Liver (tissue), 8 donors: ENCODE measurements at regions not wholly inside any gene's neighbourhood (a gene's known extent, or its start where the extent isn't known, plus 50 kb on each side); places are given as distances from the start of the nearest gene placed in this dataset.
A peak's percentile ranks its signal among the peaks of the same experiment; 100 is the strongest.
"Not testable (repeated sequence)": the region's sequence is repeated elsewhere in the genome, so short reads cannot be mapped to it uniquely, and the experiment has no call there.

ENCODE experiments used
- DNase-seq: peaks from one replicate; pipeline ENCODE4 v3.0.0-alpha.2; 2017; ENCODE audit warnings: low spot score
- H3K27ac ChIP-seq, 2 donors: one replicate each; pipeline ENCODE4 v1.7.0; 2013; ENCODE audit warnings: inconsistent platforms in 2 of 2, low read length in 2 of 2, control low read depth in 1 of 2, low read depth in 1 of 2, mild to moderate bottlenecking in 1 of 2
- H3K27me3 ChIP-seq, 4 donors: one replicate each; pipeline versions ENCODE4 v1.6.1 to v1.7.0; 2013; ENCODE audit warnings: low read length in 3 of 4, inconsistent platforms in 1 of 4, mild to moderate bottlenecking in 1 of 4, moderate library complexity in 1 of 4; ENCODE audit not compliant: control insufficient read depth in 4 of 4, insufficient read depth in 4 of 4
- H3K36me3 ChIP-seq, 4 donors: one replicate each; pipeline versions ENCODE4 v1.6.1 to v1.7.0; 2013; ENCODE audit warnings: low read length in 3 of 4, mild to moderate bottlenecking in 3 of 4, low read depth in 1 of 4, moderate library complexity in 1 of 4; ENCODE audit not compliant: control insufficient read depth in 4 of 4, insufficient read depth in 3 of 4
- H3K4me1 ChIP-seq, 4 donors: one replicate each; pipeline versions ENCODE4 v1.6.1 to v1.7.0; 2013; ENCODE audit warnings: low read length in 3 of 4, mild to moderate bottlenecking in 3 of 4, moderate library complexity in 1 of 4; ENCODE audit not compliant: control insufficient read depth in 4 of 4, insufficient read depth in 4 of 4
- H3K4me3 ChIP-seq, 3 donors: one replicate each; pipeline versions ENCODE4 v1.6.1 to v1.7.0; 2013; ENCODE audit warnings: low read length in 3 of 3, control low read depth in 1 of 3, low read depth in 1 of 3, mild to moderate bottlenecking in 1 of 3
- H3K9ac ChIP-seq, 2 donors: one replicate each; pipeline ENCODE4 v1.7.0; 2013; ENCODE audit warnings: low read length in 2 of 2, mild to moderate bottlenecking in 2 of 2, moderate library complexity in 2 of 2, control low read depth in 1 of 2, low read depth in 1 of 2
- H3K9me3 ChIP-seq, 4 donors: one replicate each; pipeline versions ENCODE4 v1.6.1 to v1.7.0; 2013; ENCODE audit warnings: low read length in 3 of 4; ENCODE audit not compliant: control insufficient read depth in 4 of 4
- EGR1 ChIP-seq, 2 donors: IDR thresholded peaks; 2 replicates each; pipeline ENCODE4 v1.6.1; 2016 to 2018; ENCODE audit warnings: antibody characterized with exemption in 2 of 2, low read depth in 2 of 2
- FOXA1 ChIP-seq: IDR thresholded peaks from 2 replicates; pipeline ENCODE4 v1.6.1; 2016; ENCODE audit warnings: antibody characterized with exemption
- FOXA2 ChIP-seq: IDR thresholded peaks from 2 replicates; pipeline ENCODE4 v1.6.1; 2016; ENCODE audit warnings: antibody characterized with exemption
- HNF4A ChIP-seq, 2 donors: conservative IDR thresholded peaks; 2 replicates each; pipeline ENCODE4 v1.6.1; 2016; ENCODE audit warnings: antibody characterized with exemption in 2 of 2, mild to moderate bottlenecking in 2 of 2
- HNF4G ChIP-seq: IDR thresholded peaks from 2 replicates; pipeline ENCODE4 v1.6.1; 2016; ENCODE audit warnings: antibody characterized with exemption
- JUND ChIP-seq, 2 donors: IDR thresholded peaks; 2 replicates each; pipeline ENCODE4 v1.6.1; 2016; ENCODE audit warnings: antibody characterized with exemption in 2 of 2
- RAD21 ChIP-seq, 2 donors: IDR thresholded peaks; 2 replicates each; pipeline ENCODE4 v1.6.1; 2016; ENCODE audit warnings: antibody characterized with exemption in 2 of 2, mild to moderate bottlenecking in 2 of 2
- RXRA ChIP-seq, 2 donors: IDR thresholded peaks; 2 replicates each; pipeline ENCODE4 v1.6.1; 2017 to 2018; ENCODE audit warnings: antibody characterized with exemption in 2 of 2, mild to moderate bottlenecking in 1 of 2
- SP1 ChIP-seq: IDR thresholded peaks from 2 replicates; pipeline ENCODE4 v1.6.1; 2018; ENCODE audit warnings: antibody characterized with exemption, mild to moderate bottlenecking
- YY1 ChIP-seq: IDR thresholded peaks from 2 replicates; pipeline ENCODE4 v1.6.1; 2016; ENCODE audit warnings: antibody characterized with exemption, mild to moderate bottlenecking
- whole genome bisulfite sequencing: extraction: QIAGEN DNeasy Blood & Tissue Kit; methylation state at CpG from one replicate; pipeline ENCODE4 v1.1.7; 2013; 5-methylcytosine and 5-hydroxymethylcytosine counted together
- TF ChIP-seq, protein P1 (sequence below): IDR thresholded peaks from 2 replicates; pipeline ENCODE4 v1.6.1; 2016; ENCODE audit warnings: antibody characterized with exemption
- TF ChIP-seq, protein P2 (sequence below): IDR thresholded peaks from 2 replicates; pipeline ENCODE4 v1.6.1; 2016; ENCODE audit warnings: antibody characterized with exemption, mild to moderate bottlenecking
- TF ChIP-seq, protein P3 (sequence below): IDR thresholded peaks from 2 replicates; pipeline ENCODE4 v1.6.1; 2016; ENCODE audit warnings: antibody characterized with exemption
- TF ChIP-seq, protein P4 (sequence below): fragments of 150-350 bp; IDR thresholded peaks from 2 replicates; pipeline ENCODE4 v1.5.1; 2017; ENCODE audit warnings: improper control_type of control experiment, low read depth, low read length; ENCODE audit not compliant: missing input control
- TF ChIP-seq, protein P5 (sequence below): IDR thresholded peaks from 2 replicates; pipeline ENCODE4 v1.6.1; 2016; ENCODE audit warnings: antibody characterized with exemption
- donor health status: healthy.
- donor health status: healthy.
- donor health status: healthy.
- donor health status: healthy.
- donor health status: healthy.

DNA sequence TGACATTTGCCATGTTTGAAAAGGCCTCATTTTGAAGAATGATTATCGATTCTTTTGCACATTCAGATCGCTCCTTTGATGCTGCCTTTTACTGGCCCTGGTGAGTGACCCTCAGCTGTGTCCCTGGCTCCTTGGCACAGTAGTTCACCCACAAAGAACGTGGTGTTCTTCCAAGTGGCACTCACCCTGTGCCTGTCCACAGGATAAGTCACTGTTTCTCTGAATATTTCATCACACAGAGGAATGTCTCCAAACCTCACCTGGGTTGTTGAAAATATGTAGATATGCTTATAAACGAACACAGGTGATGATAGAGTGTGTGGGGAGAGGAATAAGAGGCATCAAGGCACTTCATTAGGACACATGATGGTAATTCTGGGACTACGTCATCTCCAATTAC lies 810.7 kb downstream of the CCSER2 start:
- WGBS, result 73% methylated on average over 5 of the region's 5 CpGs
- Histone ChIP-seq H3K36me3 (no peaks in the 10 kb centered on the region), H3K4me3 (no peak overlapping the region), H3K27me3 (no peaks in the 10 kb centered on the region), H3K9me3 (no peaks in the 10 kb centered on the region), H3K27ac (no peak overlapping the region), H3K9ac (no peak overlapping the region), H3K4me1 (no peaks in the 10 kb centered on the region)
- DNase-seq, result no peak
- TF ChIP-seq FOXA1 (no peak), JUND (IDR thresholded peaks at IDR 0.05) (no peak), SP1 (no peak)
- TF ChIP-seq, protein P1, sequence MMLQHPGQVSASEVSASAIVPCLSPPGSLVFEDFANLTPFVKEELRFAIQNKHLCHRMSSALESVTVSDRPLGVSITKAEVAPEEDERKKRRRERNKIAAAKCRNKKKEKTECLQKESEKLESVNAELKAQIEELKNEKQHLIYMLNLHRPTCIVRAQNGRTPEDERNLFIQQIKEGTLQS, result no peak
- TF ChIP-seq, protein P2, sequence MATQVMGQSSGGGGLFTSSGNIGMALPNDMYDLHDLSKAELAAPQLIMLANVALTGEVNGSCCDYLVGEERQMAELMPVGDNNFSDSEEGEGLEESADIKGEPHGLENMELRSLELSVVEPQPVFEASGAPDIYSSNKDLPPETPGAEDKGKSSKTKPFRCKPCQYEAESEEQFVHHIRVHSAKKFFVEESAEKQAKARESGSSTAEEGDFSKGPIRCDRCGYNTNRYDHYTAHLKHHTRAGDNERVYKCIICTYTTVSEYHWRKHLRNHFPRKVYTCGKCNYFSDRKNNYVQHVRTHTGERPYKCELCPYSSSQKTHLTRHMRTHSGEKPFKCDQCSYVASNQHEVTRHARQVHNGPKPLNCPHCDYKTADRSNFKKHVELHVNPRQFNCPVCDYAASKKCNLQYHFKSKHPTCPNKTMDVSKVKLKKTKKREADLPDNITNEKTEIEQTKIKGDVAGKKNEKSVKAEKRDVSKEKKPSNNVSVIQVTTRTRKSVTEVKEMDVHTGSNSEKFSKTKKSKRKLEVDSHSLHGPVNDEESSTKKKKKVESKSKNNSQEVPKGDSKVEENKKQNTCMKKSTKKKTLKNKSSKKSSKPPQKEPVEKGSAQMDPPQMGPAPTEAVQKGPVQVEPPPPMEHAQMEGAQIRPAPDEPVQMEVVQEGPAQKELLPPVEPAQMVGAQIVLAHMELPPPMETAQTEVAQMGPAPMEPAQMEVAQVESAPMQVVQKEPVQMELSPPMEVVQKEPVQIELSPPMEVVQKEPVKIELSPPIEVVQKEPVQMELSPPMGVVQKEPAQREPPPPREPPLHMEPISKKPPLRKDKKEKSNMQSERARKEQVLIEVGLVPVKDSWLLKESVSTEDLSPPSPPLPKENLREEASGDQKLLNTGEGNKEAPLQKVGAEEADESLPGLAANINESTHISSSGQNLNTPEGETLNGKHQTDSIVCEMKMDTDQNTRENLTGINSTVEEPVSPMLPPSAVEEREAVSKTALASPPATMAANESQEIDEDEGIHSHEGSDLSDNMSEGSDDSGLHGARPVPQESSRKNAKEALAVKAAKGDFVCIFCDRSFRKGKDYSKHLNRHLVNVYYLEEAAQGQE, result no peak

- not testable (repeated sequence) for DNase-seq, H3K4me1 ChIP-seq
These were observed 813.1 kb downstream of the CCSER2 start for GRCh38 chr10:85141520-85141919.

GRCh38 chr10:85145966-85146365 lies 817.6 kb downstream of the CCSER2 start:
- Histone ChIP-seq H3K27me3 (no peaks in the 10 kb centered on the region), H3K9ac (no peak overlapping the region), H3K36me3 (no peaks in the 10 kb centered on the region), H3K4me1 (peaks cover 0 to 3% (median 0%) of the 10 kb centered on the region in 4 donors), H3K27ac (peak overlapping the region in 1 of 2 donors; percentile 69), H3K9me3 (no peaks in the 10 kb centered on the region), H3K4me3 (no peak overlapping the region)
- TF ChIP-seq FOXA1 (no peak), JUND (IDR thresholded peaks at IDR 0.05) (peak; percentile 76 to 83), RXRA (IDR thresholded peaks at IDR 0.05) (peak; percentile 95 to 96), HNF4G (peak; percentile 77), FOXA2 (peak; percentile 52), SP1 (peak; percentile 90), YY1 (peak; percentile 71), HNF4A (conservative IDR thresholded peaks at IDR 0.05) (peak; percentile 85 to 92), EGR1 (IDR thresholded peaks at IDR 0.05; ENCODE audit: low read depth in 2 of 2) (no peak), RAD21 (IDR thresholded peaks at IDR 0.05) (peak; percentile 60 to 63)
- TF ChIP-seq, protein P3, sequence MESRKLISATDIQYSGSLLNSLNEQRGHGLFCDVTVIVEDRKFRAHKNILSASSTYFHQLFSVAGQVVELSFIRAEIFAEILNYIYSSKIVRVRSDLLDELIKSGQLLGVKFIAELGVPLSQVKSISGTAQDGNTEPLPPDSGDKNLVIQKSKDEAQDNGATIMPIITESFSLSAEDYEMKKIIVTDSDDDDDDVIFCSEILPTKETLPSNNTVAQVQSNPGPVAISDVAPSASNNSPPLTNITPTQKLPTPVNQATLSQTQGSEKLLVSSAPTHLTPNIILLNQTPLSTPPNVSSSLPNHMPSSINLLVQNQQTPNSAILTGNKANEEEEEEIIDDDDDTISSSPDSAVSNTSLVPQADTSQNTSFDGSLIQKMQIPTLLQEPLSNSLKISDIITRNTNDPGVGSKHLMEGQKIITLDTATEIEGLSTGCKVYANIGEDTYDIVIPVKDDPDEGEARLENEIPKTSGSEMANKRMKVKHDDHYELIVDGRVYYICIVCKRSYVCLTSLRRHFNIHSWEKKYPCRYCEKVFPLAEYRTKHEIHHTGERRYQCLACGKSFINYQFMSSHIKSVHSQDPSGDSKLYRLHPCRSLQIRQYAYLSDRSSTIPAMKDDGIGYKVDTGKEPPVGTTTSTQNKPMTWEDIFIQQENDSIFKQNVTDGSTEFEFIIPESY, result no peak
- TF ChIP-seq, protein P4, sequence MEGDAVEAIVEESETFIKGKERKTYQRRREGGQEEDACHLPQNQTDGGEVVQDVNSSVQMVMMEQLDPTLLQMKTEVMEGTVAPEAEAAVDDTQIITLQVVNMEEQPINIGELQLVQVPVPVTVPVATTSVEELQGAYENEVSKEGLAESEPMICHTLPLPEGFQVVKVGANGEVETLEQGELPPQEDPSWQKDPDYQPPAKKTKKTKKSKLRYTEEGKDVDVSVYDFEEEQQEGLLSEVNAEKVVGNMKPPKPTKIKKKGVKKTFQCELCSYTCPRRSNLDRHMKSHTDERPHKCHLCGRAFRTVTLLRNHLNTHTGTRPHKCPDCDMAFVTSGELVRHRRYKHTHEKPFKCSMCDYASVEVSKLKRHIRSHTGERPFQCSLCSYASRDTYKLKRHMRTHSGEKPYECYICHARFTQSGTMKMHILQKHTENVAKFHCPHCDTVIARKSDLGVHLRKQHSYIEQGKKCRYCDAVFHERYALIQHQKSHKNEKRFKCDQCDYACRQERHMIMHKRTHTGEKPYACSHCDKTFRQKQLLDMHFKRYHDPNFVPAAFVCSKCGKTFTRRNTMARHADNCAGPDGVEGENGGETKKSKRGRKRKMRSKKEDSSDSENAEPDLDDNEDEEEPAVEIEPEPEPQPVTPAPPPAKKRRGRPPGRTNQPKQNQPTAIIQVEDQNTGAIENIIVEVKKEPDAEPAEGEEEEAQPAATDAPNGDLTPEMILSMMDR, result no peak
- TF ChIP-seq, protein P5, sequence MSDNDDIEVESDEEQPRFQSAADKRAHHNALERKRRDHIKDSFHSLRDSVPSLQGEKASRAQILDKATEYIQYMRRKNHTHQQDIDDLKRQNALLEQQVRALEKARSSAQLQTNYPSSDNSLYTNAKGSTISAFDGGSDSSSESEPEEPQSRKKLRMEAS, result peak; percentile 16
- WGBS, result 34% methylated on average over 5 of the region's 5 CpGs
- DNase-seq, result peak; percentile 34

More at GRCh38 chr10:85141520-85141919, 813.1 kb downstream of the CCSER2 start:
- not testable (repeated sequence) for H3K36me3 ChIP-seq, H3K4me3 ChIP-seq, H3K27me3 ChIP-seq, H3K9me3 ChIP-seq, H3K27ac ChIP-seq, H3K9ac ChIP-seq
- 97% methylated on average over 25 of the region's 25 CpGs for WGBS
